Activated naive CD8-positive, alpha-beta T cell (primary cell): ENCODE measurements at regions not wholly inside any gene's neighbourhood (a gene's known extent, or its start where the extent isn't known, plus 50 kb on each side); places are given as distances from the start of the nearest gene placed in this dataset.
"Not testable (repeated sequence)": the region's sequence is repeated elsewhere in the genome, so short reads cannot be mapped to it uniquely, and the experiment has no call there.

Source experiments
- H3K27ac Mint-ChIP-seq: one replicate; pipeline ENCODE4 v1.8.0; 2021; ENCODE audit warnings: mixed read lengths
- H3K27me3 Mint-ChIP-seq: one replicate; pipeline ENCODE4 v1.8.0; 2021; ENCODE audit warnings: mixed read lengths
- H3K36me3 Mint-ChIP-seq: one replicate; pipeline ENCODE4 v1.8.0; 2021; ENCODE audit warnings: mixed read lengths
- H3K4me1 Mint-ChIP-seq: one replicate; pipeline ENCODE4 v1.8.0; 2021; ENCODE audit warnings: low read depth, mixed read lengths
- H3K4me3 Mint-ChIP-seq: one replicate; pipeline ENCODE4 v1.8.0; 2021; ENCODE audit warnings: mild to moderate bottlenecking, mixed read lengths
- H3K9me3 Mint-ChIP-seq: one replicate; pipeline ENCODE4 v1.8.0; 2021; ENCODE audit warnings: low read depth, mixed read lengths

DNA sequence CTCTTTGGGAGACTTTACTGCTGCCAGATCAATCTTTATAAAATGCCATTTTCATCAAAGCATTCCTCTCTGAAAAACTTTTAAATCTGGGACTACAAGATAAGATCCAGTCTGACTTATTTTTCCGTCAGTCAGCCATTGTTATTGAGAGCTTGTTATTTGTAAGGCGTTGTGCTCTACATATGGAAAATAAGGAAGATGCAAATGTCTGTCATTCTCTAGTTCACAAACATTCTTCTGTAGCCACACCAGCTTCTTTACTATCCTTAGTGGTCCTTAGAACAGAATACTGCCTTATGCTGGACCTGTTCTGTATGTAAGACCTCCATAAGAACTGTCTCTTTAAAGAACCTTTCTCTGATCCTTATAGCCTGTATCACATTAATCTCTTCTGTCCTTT is 120.3 kb upstream of the NBPF19 start:
- H3K4me3 Mint-ChIP-seq, H3K4me1 Mint-ChIP-seq, H3K27me3 Mint-ChIP-seq, H3K27ac Mint-ChIP-seq, H3K9me3 Mint-ChIP-seq, H3K36me3 Mint-ChIP-seq: not testable (repeated sequence)

GRCh38 chr1:149355748-149356147 is 119.1 kb upstream of the NBPF19 start:
- H3K36me3 Mint-ChIP-seq, H3K27me3 Mint-ChIP-seq, H3K9me3 Mint-ChIP-seq, H3K27ac Mint-ChIP-seq, H3K4me1 Mint-ChIP-seq, H3K4me3 Mint-ChIP-seq: not testable (repeated sequence)

GRCh38 chr1:149356152-149356551 is 118.7 kb upstream of the NBPF19 start:
- H3K36me3 Mint-ChIP-seq, H3K4me1 Mint-ChIP-seq, H3K27me3 Mint-ChIP-seq: not testable (repeated sequence)

DNA sequence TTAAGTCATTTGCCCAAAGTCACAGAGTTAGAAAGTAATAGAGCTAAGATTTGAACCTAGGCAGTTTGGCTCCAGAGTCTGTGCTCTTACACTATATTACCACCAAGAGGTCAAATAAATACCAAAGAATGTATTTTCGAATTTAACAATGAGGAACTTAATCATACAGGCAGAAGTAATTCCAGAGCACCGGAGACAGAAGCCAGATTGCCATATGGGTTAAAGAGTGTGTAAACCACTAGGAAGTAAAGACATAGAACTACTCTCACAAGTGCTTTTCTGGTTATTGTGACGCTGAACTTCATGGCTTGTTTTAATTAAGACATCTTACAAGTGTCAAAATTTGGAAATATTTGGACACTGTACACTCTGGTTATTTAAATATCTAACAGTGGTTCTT is 114.5 kb upstream of the NBPF19 start:
- H3K27ac Mint-ChIP-seq, H3K9me3 Mint-ChIP-seq: not testable (repeated sequence)

More at GRCh38 chr1:149356152-149356551, 118.7 kb upstream of the NBPF19 start:
- H3K4me3 Mint-ChIP-seq, H3K9me3 Mint-ChIP-seq, H3K27ac Mint-ChIP-seq: not testable (repeated sequence)

GRCh38 chr1:149361310-149361709 is 113.5 kb upstream of the NBPF19 start:
- not testable (repeated sequence) for H3K4me3 Mint-ChIP-seq, H3K27ac Mint-ChIP-seq, H3K27me3 Mint-ChIP-seq, H3K4me1 Mint-ChIP-seq, H3K36me3 Mint-ChIP-seq, H3K9me3 Mint-ChIP-seq

More for the DNA sequence above, 114.5 kb upstream of the NBPF19 start:
- H3K27me3 Mint-ChIP-seq, H3K4me3 Mint-ChIP-seq, H3K4me1 Mint-ChIP-seq, H3K36me3 Mint-ChIP-seq: not testable (repeated sequence)

GRCh38 chr1:149364188-149364981 is 110.5 kb upstream of the NBPF19 start:
- H3K4me3 Mint-ChIP-seq, H3K27ac Mint-ChIP-seq, H3K4me1 Mint-ChIP-seq, H3K9me3 Mint-ChIP-seq, H3K27me3 Mint-ChIP-seq, H3K36me3 Mint-ChIP-seq: not testable (repeated sequence)

- not testable (repeated sequence) for H3K36me3 Mint-ChIP-seq, H3K4me3 Mint-ChIP-seq, H3K4me1 Mint-ChIP-seq, H3K27ac Mint-ChIP-seq, H3K27me3 Mint-ChIP-seq, H3K9me3 Mint-ChIP-seq
Measured at GRCh38 chr1:149366402-149366801, 108.4 kb upstream of the NBPF19 start.

DNA sequence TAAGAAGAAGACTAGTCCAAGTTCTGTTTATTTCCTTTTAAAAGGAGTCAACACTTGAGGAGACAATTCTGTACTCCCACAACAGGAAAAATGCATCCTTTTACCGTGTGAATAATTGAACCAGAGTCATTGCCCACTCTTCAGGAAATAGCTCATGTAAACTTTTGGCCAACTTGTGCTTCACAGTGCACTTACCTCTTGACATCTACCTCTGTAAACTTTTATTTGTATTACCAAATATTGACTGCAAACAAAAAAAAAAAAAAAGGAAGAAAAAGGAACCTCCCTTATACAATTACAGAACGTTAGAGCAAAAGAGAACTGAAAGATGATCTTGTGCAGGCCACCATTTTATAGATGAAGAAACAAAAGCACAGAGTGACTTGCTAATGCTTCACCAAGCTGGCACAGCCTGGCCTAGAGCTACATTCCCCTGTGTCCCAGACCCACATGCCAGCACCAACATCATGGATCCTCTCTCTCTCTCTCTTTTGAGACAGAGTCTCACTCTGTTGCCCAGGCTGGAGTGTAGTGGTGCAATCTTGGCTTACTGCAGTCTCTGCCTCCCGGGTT is 107.3 kb upstream of the NBPF19 start:
- not testable (repeated sequence) for H3K27me3 Mint-ChIP-seq, H3K9me3 Mint-ChIP-seq, H3K4me3 Mint-ChIP-seq, H3K4me1 Mint-ChIP-seq, H3K36me3 Mint-ChIP-seq, H3K27ac Mint-ChIP-seq

GRCh38 chr1:149368337-149368736 is 106.5 kb upstream of the NBPF19 start:
- H3K4me1 Mint-ChIP-seq, H3K9me3 Mint-ChIP-seq: not testable (repeated sequence)

DNA sequence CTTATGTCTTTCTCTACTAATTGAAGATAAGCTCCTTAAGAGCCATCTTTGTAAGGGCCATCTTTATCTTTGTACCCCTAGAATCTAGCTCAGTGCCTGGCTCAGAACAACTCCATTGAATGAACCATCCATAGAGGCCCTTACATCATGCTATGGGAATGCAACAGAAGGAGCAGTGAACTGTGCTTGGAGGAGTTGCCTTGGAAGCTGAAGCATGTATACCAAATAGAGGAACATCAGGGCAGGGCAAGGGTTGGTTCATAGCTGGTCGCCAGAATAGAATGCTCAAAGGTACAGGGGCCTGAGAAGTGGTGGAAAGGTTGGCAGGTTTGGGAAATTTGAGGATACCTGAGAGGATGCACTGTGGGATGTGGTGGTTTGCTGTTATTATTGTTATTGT is 105.8 kb upstream of the NBPF19 start:
- not testable (repeated sequence) for H3K4me3 Mint-ChIP-seq, H3K27me3 Mint-ChIP-seq, H3K36me3 Mint-ChIP-seq, H3K9me3 Mint-ChIP-seq, H3K27ac Mint-ChIP-seq, H3K4me1 Mint-ChIP-seq

More at GRCh38 chr1:149368337-149368736, 106.5 kb upstream of the NBPF19 start:
- not testable (repeated sequence) for H3K36me3 Mint-ChIP-seq, H3K27me3 Mint-ChIP-seq, H3K27ac Mint-ChIP-seq, H3K4me3 Mint-ChIP-seq

DNA sequence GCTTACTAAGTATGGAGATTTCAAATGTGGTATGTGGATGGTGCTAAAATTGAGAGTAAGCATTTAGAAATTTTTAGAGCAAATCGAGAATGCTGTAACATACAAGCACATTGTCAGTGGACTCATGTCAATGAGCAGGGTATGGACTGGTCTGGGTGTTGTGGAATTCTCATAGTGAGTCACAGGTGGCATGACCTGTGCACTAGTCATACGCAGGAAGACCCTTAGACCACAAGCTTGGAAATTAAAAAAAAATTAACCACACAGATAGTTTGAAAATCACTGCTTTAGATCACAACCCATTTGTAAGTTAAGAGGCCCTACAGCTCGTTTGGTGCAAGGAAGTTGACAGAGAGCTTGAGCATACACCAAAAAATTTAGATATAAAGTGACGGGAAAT is 102.9 kb upstream of the NBPF19 start:
- not testable (repeated sequence) for H3K9me3 Mint-ChIP-seq, H3K27me3 Mint-ChIP-seq, H3K27ac Mint-ChIP-seq, H3K4me1 Mint-ChIP-seq, H3K4me3 Mint-ChIP-seq, H3K36me3 Mint-ChIP-seq

DNA sequence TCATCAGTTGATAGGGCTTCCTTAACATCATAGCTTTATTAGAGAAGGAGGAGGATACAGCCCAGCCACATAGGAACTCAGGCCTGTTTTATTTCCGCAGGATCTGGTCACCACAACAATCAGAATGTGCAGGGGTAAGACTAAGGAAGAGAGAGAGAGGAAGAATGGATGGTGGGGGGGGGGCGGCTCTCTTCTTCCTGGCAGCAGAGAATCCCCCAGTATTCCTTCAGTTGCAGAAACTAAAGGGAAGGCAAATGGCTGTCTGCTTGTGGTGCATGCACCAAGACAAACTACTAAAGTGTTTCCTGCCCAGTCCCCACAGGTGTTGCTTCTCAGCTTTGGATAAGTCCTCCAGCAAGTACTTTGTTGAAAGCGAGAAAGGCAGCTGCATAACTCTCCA is 96.4 kb upstream of the NBPF19 start:
- not testable (repeated sequence) for H3K9me3 Mint-ChIP-seq, H3K4me1 Mint-ChIP-seq, H3K27ac Mint-ChIP-seq, H3K4me3 Mint-ChIP-seq, H3K36me3 Mint-ChIP-seq, H3K27me3 Mint-ChIP-seq

DNA sequence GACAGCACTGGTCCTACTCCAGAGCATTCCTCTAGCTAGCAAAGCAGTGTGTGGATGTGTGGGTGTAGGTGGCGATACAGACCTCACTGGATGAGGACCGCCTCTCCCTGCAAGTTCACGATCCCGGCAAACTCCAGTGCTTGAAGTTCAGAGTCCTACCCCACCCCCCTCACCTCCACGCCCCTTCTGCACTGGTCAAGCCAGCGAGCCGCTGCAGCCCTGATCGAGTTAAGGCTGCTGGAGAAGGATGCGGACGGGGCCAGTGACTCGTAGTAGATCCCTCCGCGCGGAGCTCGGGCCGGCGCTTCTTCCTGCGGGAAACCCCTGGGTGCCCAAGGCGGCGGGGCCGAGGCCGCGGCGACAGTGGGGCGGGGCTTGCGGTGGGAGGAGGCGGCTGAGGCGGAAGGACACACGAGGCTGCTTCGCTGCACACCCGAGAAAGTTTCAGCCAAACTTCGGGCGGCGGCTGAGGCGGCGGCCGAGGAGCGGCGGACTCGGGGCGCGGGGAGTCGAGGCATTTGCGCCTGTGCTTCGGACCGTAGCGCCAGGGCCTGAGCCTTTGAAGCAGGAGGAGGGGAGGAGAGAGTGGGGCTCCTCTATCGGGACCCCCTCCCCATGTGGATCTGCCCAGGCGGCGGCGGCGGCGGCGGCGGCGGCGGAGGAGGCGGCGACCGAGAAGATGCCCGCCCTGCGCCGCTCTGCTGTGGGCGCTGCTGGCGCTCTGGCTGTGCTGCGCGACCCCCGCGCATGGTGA is 84.5 kb upstream of the NBPF19 start:
- peak overlapping the region; percentile 88 for H3K4me3 Mint-ChIP-seq
- peaks cover 11% of the 10 kb centered on the region for H3K4me1 Mint-ChIP-seq
- not testable (repeated sequence) for H3K9me3 Mint-ChIP-seq, H3K27me3 Mint-ChIP-seq, H3K36me3 Mint-ChIP-seq
- H3K27ac Mint-ChIP-seq = peak overlapping the region; percentile 85

GRCh38 chr1:149390931-149391330 is 83.9 kb upstream of the NBPF19 start:
- peaks cover 14% of the 10 kb centered on the region for H3K4me1 Mint-ChIP-seq
- not testable (repeated sequence) for H3K27ac Mint-ChIP-seq, H3K27me3 Mint-ChIP-seq, H3K9me3 Mint-ChIP-seq, H3K4me3 Mint-ChIP-seq, H3K36me3 Mint-ChIP-seq

DNA sequence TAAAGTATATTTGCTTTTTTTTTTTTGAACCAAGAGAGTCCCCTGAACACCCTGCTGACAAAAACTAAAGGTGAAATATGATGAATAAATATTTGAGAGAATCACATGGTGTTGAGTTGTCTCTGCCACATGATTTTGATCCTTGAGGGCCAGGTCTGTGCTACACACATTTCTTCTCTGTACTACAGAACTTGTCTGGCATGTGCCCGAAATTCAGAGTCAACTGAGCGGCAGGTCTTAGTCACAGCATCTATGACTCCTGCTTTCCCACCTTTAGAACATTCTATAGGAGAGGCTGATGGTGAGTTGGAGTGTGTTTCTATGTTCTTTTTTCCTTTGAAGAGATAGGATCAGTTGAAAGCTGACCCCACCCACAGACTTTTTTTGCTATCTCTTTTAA is 79.0 kb upstream of the NBPF19 start:
- Mint-ChIP-seq H3K4me1 (peaks cover 21% of the 10 kb centered on the region), H3K27ac (peak overlapping the region; percentile 10), H3K4me3 (peak overlapping the region; percentile 44)
- H3K27me3 Mint-ChIP-seq, H3K36me3 Mint-ChIP-seq, H3K9me3 Mint-ChIP-seq: not testable (repeated sequence)

- H3K9me3 Mint-ChIP-seq, H3K36me3 Mint-ChIP-seq, H3K27me3 Mint-ChIP-seq: not testable (repeated sequence)
- peak overlapping the region; percentile 58 for H3K4me3 Mint-ChIP-seq
- peaks cover 16% of the 10 kb centered on the region for H3K4me1 Mint-ChIP-seq
- peak overlapping the region; percentile 66 for H3K27ac Mint-ChIP-seq
Measured at GRCh38 chr1:149398527-149398926, 76.3 kb upstream of the NBPF19 start.
